KMS-11 (cell line): ENCODE measurements at regions not wholly inside any gene's neighbourhood (a gene's known extent, or its start where the extent isn't known, plus 50 kb on each side); places are given as distances from the start of the nearest gene placed in this dataset.

Experiments used
- H2AFZ ChIP-seq: fragments of 200-600 bp; sonication (generic); 2 replicates; pipeline ENCODE4 v1.6.1; 2016; ENCODE audit warnings: antibody characterized with exemption, mixed run types, low read depth
- H3K27ac ChIP-seq: fragments of 200-600 bp; sonication (generic); 2 replicates; pipeline ENCODE4 v1.6.1; 2016; ENCODE audit warnings: mild to moderate bottlenecking, mixed run types
- H3K27me3 ChIP-seq: fragments of 200-600 bp; sonication (generic); 2 replicates; pipeline ENCODE4 v1.6.1; 2017; ENCODE audit warnings: mild to moderate bottlenecking, low read depth, mixed run types, moderate library complexity; ENCODE audit not compliant: insufficient read depth
- H3K36me3 ChIP-seq: fragments of 200-600 bp; sonication (generic); 2 replicates; pipeline ENCODE4 v1.6.1; 2017; ENCODE audit warnings: mild to moderate bottlenecking, mixed run types; ENCODE audit not compliant: insufficient read depth
- H3K4me1 ChIP-seq: fragments of 200-600 bp; sonication (generic); 2 replicates; pipeline ENCODE4 v1.6.1; 2016; ENCODE audit warnings: mild to moderate bottlenecking, low read depth, mixed run types; ENCODE audit not compliant: poor library complexity, severe bottlenecking
- H3K4me2 ChIP-seq: fragments of 200-600 bp; sonication (generic); 2 replicates; pipeline ENCODE4 v1.7.0; 2016; ENCODE audit warnings: mild to moderate bottlenecking, mixed run types
- H3K4me3 ChIP-seq: fragments of 200-600 bp; sonication (generic); IDR thresholded peaks from 2 replicates; pipeline ENCODE4 v1.6.1; 2017; ENCODE audit warnings: low read depth, low read length, mixed read lengths; ENCODE audit not compliant: insufficient read depth
- H3K79me2 ChIP-seq: fragments of 200-600 bp; sonication (generic); 2 replicates; pipeline ENCODE4 v1.6.1; 2016; ENCODE audit warnings: low read depth, mixed run types; ENCODE audit not compliant: insufficient read depth
- H3K9ac ChIP-seq: fragments of 200-600 bp; sonication (generic); 2 replicates; pipeline ENCODE4 v1.6.1; 2016; ENCODE audit warnings: mild to moderate bottlenecking, mixed run types
- H4K20me1 ChIP-seq: fragments of 200-600 bp; sonication (generic); 2 replicates; pipeline ENCODE4 v1.6.1; 2016; ENCODE audit warnings: mild to moderate bottlenecking, mixed run types; ENCODE audit not compliant: insufficient read depth
- TF ChIP-seq, protein P1 (sequence below): fragments of 200-600 bp; sonication (generic); conservative IDR thresholded peaks from 2 replicates; pipeline ENCODE4 v1.6.1; 2017; ENCODE audit warnings: low read depth, mild to moderate bottlenecking, antibody characterized with exemption, low read length, moderate library complexity, mixed read lengths

DNA sequence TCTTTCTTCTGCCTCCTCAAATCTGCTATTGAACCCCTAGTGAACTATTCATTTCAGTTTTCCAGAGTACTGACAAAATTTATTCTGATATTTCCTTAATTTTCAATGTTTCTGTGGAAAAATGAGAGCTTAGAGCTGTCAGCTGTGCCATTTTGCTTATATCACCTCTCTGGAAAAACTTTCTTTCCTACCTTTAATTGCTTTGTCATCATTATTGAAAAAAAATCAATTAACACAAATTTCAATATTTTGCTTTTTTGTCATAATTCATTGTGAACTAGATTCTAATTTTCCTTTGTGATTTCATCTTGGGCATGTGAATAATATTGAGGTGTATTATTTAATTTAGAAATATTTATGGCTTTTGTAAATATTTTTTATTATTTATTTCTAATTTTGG is 126.5 kb downstream of the C1orf94 start:
- H3K36me3 ChIP-seq = no peaks in the 10 kb centered on the region
- H3K9ac ChIP-seq = no peak overlapping the region
- no peak overlapping the region for H3K27ac ChIP-seq
- H3K4me3 ChIP-seq = no peak overlapping the region
- no peaks in the 10 kb centered on the region for H3K4me1 ChIP-seq
- TF ChIP-seq, protein P1, sequence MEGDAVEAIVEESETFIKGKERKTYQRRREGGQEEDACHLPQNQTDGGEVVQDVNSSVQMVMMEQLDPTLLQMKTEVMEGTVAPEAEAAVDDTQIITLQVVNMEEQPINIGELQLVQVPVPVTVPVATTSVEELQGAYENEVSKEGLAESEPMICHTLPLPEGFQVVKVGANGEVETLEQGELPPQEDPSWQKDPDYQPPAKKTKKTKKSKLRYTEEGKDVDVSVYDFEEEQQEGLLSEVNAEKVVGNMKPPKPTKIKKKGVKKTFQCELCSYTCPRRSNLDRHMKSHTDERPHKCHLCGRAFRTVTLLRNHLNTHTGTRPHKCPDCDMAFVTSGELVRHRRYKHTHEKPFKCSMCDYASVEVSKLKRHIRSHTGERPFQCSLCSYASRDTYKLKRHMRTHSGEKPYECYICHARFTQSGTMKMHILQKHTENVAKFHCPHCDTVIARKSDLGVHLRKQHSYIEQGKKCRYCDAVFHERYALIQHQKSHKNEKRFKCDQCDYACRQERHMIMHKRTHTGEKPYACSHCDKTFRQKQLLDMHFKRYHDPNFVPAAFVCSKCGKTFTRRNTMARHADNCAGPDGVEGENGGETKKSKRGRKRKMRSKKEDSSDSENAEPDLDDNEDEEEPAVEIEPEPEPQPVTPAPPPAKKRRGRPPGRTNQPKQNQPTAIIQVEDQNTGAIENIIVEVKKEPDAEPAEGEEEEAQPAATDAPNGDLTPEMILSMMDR = no peak
- no peak overlapping the region for H3K4me2 ChIP-seq
- no peaks in the 10 kb centered on the region for H3K27me3 ChIP-seq
- no peaks in the 10 kb centered on the region for H3K79me2 ChIP-seq
- no peaks in the 10 kb centered on the region for H4K20me1 ChIP-seq
- no peak overlapping the region for H2AFZ ChIP-seq

DNA sequence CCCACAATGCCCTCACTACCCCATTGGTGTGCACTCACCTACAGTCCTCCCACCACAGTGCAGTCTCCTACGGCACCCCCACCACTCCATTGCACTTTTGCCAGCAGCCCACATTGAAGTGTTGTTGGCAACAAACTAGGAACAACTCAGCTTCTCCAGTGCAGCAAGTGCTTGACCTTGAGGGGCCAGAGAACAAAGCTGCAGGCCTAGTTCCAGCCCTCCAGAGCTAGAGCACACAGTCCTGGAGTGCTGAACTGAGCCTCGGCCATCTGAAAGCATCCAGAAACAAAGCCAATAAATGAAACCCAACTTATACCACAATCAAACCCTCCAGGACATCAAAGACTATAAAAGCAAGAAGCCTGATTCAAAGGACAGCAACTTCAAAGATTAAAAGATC is 129.9 kb downstream of the C1orf94 start:
- no peak overlapping the region for H3K9ac ChIP-seq
- H3K4me3 ChIP-seq = no peak overlapping the region
- TF ChIP-seq, protein P1 = no peak
- no peaks in the 10 kb centered on the region for H3K27me3 ChIP-seq
- H3K27ac ChIP-seq = no peak overlapping the region
- no peaks in the 10 kb centered on the region for H4K20me1 ChIP-seq
- H3K4me2 ChIP-seq = no peak overlapping the region
- H3K36me3 ChIP-seq = no peaks in the 10 kb centered on the region
- no peaks in the 10 kb centered on the region for H3K4me1 ChIP-seq
- no peaks in the 10 kb centered on the region for H3K79me2 ChIP-seq
- H2AFZ ChIP-seq = no peak overlapping the region

DNA sequence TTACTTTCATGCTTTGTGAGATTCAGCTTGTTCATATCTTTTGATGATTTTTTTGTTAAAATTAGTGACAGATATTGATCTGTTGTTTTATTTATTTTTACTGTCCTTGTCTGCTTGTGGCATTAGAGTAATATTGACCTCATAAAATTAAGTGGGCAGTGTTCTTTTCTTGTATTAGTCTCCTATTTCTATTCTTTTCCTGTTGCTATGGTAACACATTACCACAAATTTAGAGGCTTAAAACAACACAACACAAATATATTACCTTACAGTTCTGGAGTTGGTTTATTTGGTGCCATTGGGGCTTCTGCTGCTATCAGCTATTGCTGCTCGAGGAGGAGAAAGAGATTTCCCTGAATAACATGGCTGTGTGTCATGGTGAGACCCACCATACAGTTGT is 135.7 kb downstream of the C1orf94 start:
- Histone ChIP-seq H2AFZ (no peak overlapping the region), H3K27me3 (no peaks in the 10 kb centered on the region), H3K4me2 (no peak overlapping the region), H3K36me3 (no peaks in the 10 kb centered on the region), H3K4me3 (no peak overlapping the region), H4K20me1 (no peaks in the 10 kb centered on the region), H3K79me2 (no peaks in the 10 kb centered on the region), H3K4me1 (no peaks in the 10 kb centered on the region), H3K27ac (no peak overlapping the region), H3K9ac (no peak overlapping the region)
- TF ChIP-seq, protein P1 = no peak

DNA sequence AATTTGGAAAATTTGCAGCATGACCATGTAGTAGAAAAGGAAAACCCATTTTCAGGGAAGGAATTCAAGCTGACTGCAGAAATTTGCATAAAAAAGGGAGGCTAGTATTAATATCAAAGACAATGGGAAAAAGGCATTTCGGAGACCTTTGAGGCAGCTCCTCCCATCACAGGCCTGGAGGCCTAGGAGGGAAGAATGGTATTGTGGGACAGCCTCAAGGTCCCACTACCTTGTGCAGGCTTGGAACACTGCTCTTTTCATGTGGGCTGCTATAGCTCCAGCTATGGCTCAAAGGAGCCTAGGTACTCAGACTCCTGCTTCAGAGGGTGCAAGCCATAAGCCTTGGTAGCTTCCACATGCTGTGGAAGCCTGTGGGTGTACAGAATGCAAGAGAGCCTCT is 139.3 kb downstream of the C1orf94 start:
- Histone ChIP-seq H4K20me1 (no peaks in the 10 kb centered on the region), H3K27ac (no peak overlapping the region), H2AFZ (no peak overlapping the region), H3K4me2 (no peak overlapping the region), H3K4me3 (no peak overlapping the region), H3K36me3 (no peaks in the 10 kb centered on the region), H3K27me3 (no peaks in the 10 kb centered on the region), H3K9ac (no peak overlapping the region), H3K79me2 (no peaks in the 10 kb centered on the region), H3K4me1 (no peaks in the 10 kb centered on the region)
- TF ChIP-seq, protein P1 = no peak

DNA sequence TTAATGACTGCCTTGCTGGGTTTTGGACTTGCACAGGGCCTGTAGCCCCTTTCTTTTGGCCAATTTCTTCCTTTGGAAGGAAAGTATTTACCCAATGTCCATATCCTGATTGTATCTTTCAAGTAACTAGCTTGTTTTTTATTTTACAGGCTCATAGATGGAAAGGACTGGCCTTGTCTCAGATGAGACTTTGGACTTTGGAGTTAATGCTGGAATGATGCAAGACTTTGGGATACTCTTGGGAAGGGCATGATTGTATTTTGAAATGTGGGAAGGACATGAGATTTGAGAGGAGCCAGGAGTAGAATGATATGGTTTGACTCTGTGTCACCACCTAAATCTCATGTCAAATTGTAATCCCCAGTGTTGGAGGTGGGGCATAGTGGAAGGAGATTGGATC is 140.1 kb downstream of the C1orf94 start:
- Histone ChIP-seq H3K79me2 (no peaks in the 10 kb centered on the region), H3K9ac (no peak overlapping the region), H3K27me3 (no peaks in the 10 kb centered on the region), H3K36me3 (no peaks in the 10 kb centered on the region), H3K27ac (no peak overlapping the region), H2AFZ (no peak overlapping the region), H3K4me1 (no peaks in the 10 kb centered on the region), H4K20me1 (no peaks in the 10 kb centered on the region), H3K4me2 (no peak overlapping the region), H3K4me3 (no peak overlapping the region)
- TF ChIP-seq, protein P1 = no peak
